SH-SY5Y (cell line): ENCODE measurements at regions not wholly inside any gene's neighbourhood (a gene's known extent, or its start where the extent isn't known, plus 50 kb on each side); places are given as distances from the start of the nearest gene placed in this dataset.

Source experiments
- GATA2 ChIP-seq: IDR thresholded peaks from 2 replicates; pipeline ENCODE4 v1.6.1; 2011; ENCODE audit warnings: mild to moderate bottlenecking, low read depth, low read length
- GATA3 ChIP-seq: IDR thresholded peaks from 2 replicates; pipeline ENCODE4 v1.6.1; 2011; ENCODE audit warnings: low read depth, mild to moderate bottlenecking, low read length, moderate library complexity

DNA sequence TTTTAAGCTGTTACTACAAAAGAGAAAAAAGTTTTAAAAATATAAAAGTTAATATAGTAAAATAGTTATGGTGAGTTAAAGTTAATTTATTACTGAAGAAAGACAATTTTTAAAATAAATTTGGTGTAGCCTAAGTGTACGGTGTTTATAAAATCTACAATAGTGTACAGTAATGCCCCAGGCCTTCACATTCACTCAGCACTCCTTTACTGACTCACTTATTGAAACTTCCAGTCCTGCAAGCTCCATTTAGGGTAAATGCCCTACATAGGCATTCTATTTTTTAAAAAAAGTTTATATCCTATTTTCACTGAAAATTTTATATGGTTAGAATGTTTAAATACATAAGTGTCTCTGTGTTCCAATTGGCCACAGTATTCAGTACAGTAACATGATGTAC is 769.5 kb upstream of the NOVA1 start:
- TF ChIP-seq GATA2 (no peak), GATA3 (no peak)
